ENCODE measurements at regions not wholly inside any gene's neighbourhood (a gene's known extent, or its start where the extent isn't known, plus 50 kb on each side); places are given as distances from the start of the nearest gene placed in this dataset.

DNA sequence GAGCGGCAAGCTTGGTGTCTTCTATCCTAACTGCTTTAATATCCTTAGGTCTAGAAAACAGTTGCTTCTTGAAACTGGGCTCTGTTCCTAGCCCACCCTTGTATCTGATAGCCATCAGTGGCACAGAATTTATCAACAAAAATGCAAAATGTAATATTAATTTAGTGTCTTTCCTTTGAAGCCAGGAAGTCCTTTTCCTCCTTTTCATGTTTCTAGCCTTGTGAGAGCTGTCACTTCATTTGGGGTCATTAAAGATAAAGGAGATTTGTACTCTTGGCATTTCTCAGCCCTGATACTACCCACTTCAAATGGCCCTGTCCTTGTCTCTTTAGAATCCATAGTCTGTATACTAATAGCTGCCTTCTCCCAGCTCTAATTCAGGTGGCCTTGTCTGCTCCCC lies 111.0 kb downstream of the GAS1 start:
- DNase-seq, result no peak

DNA sequence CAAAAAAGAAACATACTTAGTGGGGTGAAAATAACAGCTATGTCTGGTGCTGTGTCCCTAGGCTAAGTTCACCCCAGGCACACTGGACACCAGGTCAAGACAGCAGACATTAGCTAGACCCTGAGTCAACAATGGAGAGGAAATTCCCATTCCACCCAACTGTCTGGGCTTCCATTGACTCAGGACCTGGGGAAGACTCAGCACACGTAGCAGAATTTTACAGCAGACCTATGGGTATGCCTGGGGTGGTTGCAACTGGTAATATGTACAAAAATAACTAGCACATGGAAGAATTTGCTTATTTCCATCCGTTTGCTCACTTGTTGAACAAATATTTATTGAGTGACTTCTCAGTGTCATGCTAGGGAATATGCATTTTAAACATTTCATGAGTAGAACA lies 117.0 kb downstream of the GAS1 start:
- no peak for DNase-seq

DNA sequence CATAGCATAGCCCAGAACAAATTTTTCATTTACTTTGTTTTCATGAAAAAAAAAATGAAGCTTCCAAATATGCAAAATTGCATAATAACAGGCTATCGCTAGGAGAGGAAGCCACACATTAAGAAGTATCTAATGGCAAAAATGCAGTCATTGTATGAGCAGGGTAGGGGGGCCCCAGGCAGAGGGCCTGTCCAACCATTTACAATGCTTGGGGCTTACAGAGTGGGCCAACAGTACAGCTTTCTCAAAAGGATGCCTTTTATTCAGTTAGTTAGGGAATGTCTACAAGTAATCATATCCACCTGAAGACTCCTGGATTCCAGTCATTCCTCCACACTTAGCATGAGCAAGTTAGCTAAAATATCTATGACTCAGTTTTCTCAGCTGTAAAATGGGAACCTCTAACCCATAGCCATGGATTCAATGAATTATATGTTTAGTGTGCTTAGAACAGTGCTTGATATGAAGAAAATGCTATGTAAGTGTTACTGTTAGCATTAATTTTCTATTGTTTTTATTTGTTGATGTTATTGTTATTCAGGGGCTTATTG lies 117.7 kb downstream of the GAS1 start:
- DNase-seq, result no peak

DNA sequence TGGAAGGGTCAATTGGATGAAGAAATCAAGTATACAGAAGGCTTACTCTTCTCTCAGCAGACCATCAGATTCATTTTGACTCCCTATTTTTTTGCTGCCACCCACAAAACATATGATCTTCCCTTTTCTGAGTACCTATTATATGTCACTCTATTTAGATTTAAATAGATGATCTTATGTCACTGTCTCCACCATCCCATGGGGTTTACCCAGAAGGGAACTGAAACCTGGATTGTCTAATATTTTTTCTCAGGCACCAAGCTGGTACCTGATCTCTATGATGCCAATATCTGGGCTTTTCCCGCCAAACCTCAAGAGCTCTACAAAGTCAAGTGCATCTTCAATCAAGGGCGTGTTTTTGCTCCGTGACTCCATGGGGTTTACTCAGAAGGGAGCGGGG lies 118.7 kb downstream of the GAS1 start:
- DNase-seq, result no peak

DNA sequence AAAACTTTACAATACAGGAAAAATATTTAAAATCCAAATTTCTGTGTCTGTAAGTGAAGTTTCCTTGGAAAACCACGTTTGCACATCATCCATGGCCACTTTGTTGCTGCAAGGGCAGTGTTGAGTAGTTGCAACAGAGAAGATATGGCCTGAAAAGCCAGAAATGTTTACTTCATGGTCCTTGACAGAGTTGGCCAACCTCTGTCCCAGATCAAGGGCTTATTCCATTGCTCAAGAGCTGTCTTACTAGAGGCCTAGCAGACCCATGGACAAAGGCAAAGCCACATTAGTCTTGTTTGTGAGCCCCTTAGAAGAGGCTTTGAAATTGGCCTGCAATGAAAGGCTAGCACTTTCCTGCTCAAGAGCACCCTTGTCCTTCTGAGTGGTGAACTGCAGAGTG lies 119.4 kb downstream of the GAS1 start:
- no peak for DNase-seq

DNA sequence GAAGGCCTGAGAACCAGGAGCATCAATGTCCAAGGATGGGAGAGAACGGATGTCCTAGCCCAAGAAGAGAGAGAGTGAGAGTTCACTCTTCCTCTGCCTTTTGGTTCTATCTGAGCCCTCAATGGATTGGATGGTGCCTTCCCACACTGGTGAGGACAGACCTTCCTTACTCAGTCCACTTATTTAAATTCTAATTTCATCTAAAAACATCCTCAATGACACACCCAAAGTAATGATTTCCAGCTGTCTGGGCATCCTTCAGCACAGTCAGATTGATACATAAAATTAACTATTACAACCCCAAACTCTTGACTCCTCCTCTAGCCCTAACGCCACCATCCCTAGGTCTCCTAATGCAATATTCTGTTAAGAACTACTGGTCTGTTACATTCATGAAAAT lies 122.0 kb downstream of the GAS1 start:
- DNase-seq, result no peak

DNA sequence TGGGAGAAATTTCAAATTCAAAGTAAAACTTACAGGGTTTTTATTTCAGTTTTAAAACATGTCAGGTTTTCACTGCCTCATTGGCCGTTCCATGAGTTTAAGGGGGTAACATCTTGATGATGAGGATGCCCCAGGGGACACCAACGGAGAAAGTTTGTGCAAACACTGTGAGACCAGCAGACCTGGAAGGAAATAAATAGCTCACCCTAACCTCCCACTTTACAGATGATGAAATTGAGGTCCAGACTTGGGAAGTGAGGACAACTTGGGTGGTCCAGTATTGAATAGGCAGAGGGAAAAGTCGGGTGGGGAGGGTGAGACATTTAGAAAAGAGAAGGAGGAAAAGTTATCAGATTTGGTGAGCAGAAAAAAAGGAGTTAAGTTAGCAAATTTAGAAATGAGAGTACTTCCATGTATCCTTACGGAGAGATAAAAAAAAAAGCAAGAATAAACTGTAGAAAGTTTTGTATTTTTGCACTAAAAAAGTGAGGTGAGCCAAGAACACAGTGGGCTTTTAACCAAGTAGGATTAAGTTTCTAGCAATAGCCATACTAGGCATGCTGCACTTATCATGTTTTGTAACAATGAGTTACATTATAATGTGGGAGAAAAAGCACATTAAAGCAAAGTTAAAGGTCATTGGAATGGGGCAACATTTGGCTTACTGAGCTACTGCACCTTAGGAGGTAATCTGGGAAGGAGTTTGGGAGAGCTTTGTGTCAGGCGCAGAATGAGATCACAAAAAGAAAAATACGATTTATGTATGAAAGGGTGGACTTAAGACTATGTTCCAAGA lies 125.1 kb downstream of the GAS1 start:
- DNase-seq, result no peak

DNA sequence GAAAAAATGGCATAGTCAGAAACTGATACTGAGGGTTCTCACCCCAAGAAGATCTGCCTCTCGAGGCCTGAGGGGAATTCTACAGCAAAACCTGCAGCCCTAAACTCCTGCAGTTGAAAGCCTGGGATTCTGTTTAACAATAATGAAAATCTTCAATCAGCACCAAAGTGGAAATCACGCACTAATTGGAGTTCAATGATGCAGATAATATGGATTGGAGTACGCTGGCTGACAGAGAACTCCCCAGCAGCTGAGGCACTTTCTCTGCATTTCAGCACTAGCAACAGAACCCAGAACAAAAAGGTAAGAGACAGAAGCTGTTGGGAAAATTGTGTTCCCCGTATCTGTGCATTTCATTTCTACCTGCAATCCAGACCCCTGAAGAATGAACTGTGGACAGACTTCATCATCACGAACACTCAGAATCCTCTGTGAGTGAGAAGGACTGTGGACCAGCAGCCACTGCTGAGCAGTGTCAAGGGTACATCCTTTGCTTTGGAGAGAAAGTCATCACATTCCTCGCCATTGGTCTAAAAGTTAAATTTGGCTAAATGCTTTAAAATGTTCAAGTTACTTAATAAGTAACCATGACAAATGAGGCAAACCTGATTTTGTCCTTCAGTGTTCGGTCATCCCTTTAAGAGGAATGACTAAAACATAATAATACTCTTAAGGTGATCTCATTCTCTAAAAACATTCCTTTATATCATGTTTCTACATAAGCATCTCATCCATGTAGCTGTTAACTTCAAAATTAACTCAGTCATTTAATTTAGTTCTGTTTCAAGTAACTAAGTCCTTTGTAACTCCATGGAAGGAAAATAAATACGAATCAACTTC lies 126.1 kb downstream of the GAS1 start:
- DNase-seq, result no peak

DNA sequence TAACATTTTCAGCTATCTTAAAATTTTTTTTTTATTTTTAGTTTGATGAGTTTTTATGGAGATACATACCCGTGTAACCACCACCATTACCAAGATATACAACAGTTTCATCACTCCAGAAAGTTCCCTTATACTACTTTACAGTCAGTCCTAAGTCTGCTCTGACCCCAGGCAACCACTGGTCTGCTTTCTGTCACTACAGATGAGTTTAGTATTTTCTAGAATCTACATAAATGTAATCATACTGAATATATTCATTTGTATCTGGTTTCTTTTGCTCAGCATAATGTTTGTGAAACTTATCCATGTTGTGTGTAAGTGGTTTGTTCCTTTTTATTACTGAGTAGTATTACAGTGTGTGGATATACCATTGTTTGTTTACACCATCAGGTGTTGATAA lies 127.8 kb downstream of the GAS1 start:
- DNase-seq, result no peak

DNA sequence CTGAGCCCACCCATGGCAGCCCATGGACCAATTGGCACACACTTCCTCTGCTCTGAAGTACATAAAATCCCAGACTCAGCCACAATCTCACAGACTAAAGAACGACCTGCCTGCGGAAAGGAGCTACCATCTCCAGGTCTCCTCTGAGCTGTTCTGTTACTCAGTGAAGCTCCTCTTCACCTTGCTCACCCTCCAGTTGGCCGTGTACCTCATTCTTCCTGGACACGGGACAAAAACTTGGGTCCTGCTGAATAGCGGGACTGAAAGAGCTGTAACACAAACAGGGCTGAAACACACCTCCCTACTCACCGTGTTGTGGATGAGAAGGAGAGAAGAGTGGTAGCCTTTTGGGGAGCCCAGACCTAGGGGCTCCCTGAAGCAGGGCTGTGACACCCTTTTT lies 128.7 kb downstream of the GAS1 start:
- DNase-seq, result no peak

DNA sequence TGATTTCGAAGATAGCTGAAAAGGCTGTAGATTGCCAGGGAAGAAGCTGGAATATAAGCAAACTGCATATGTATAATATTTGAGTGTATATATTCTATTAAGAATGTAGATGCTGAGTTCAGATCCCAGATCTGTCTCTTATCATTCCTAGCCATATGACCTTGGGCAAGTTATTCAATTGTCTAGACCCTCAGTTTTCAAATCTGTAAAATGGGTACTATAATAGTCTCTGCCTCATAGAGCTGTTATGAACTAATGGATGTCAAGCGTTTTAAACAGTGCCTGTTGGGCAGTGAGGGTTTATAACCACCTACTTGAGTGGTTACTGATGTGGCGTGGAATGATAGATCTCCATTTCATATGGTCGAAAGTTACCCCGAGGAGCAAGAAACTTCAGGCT lies 130.4 kb downstream of the GAS1 start:
- no peak for DNase-seq

DNA sequence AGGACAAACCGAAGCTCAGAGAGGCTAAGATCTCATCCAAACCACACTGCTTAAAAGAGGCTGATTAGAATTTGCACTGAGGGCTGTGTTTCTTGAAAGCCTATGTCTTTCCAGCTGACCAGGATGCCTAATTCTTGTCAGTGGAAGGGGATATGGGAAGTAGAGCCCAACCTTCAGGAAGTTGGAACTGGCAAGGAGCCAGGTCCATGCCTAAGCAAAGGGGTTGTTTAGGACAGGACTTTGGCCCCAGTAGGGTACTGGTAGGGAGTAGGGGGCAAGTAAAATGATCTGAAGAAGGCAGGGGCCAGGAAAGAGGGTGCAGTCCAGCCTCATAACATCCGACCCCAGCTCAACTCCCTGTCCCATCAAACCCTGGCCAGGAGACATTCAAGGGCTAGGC lies 130.9 kb downstream of the GAS1 start:
- DNase-seq, result no peak

DNA sequence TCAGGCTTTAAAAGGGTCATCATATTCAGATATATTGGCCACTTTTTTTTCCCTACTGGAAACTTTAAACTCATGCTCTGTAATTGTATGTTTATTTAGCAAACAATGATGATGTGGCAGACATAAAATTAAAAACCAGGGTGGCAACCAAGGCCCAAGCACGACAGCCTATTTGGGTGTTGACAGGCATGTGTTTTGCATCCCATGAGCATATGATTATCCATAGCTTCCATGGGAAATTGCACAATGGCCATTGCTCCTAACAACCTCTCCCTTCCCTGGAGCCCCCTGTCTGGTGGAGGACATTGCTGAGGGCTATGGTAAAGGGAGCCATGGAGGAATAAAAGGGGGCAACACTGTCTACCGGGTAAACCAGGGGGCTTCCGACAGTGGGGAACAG lies 134.7 kb downstream of the GAS1 start:
- DNase-seq, result no peak

DNA sequence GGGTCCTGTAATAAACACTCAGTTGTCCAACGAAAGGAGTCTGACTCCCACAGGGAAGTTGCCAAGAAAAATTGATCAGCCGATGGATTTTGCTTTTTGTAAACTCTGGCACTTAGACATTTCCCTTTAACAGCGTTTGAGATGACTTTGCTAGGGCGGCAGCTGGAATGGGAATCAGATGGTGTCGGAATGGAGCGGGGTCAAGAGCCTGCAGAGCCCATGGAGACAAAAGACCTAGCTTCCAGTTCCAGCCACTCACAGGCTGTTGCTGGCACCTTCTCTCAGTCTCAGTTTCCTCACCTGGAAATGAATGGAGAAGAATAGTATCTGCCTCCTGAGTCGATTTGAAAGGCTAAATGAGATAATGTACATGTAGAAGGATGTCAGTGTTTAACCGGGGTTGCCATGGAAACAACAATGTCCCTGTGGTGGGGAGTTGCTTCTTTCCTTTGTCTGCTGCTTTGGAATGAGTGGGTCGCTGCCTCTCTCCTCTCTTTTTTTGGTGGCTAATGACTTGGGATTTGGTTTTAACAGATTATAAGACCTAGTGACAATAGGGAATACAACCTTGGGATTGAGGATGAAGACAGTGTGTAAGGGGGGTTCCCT lies 137.4 kb downstream of the GAS1 start:
- DNase-seq, result no peak

DNA sequence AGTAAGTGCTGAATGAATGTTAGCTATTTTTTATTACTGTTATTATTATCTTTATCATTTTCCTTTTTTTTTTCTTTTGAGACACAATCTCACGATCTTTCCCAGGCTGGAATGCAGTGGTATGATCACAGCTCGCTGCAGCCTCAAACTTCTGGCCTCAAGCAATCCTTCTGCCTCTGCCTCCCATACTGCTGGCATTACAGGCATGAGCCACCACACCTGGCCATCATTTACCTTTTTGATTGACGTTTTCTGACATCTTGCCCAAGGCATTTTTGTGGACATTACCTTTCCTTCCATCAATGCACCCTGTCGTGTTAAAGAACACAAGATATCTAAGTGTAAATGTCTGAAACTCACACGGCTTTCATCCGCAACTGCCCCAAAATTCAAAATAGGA lies 138.2 kb downstream of the GAS1 start:
- no peak for DNase-seq

DNA sequence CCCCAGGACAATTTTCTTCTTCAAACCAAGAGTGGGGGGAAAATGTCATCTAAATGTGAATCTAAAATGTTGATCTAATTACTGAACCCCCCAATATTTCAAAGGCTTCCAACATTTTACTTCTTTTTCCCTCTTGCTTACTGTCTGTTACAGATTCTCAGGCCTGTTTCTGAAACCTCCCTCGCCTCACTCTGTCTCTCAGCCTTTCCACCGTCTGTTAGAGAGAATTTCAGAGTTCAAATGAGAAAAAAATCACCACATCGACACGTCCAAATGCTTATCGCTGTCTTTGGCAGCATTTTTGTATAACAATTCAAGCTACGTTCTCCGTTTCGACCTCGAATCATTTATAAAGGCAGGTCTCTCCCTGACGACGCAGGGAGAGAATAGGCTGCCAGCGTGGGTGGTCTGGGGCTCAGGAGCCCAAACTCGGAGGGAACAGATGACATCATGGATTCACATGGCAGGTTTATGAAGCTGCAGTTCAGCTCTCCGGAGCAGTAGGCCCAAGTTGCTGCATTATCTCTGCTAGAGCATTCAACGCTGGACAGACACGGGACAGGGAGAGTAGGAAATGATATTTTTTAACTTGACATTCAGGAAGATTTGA lies 139.8 kb downstream of the GAS1 start:
- DNase-seq, result peak in 3 of 56 donors; percentile 1 to 8 (median 1)

DNA sequence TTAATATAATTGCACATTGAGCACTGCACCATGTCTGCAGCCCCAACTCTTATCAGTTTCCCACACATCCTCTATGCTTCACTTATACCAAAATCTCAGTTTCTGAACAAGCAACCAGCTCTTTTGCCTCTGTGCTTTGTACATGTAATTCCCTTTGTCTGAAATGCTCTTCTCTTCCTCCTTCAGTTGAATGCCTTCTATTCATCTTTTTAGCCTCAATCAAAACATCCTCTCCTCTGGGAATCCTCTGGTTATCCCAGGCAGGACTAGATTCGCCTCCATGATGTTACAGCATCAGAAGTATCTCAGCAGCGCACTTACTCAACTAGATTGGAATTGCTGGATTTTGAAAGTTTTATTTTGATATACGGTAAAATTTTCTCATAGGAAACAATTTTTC lies 143.3 kb downstream of the GAS1 start:
- no peak for DNase-seq

DNA sequence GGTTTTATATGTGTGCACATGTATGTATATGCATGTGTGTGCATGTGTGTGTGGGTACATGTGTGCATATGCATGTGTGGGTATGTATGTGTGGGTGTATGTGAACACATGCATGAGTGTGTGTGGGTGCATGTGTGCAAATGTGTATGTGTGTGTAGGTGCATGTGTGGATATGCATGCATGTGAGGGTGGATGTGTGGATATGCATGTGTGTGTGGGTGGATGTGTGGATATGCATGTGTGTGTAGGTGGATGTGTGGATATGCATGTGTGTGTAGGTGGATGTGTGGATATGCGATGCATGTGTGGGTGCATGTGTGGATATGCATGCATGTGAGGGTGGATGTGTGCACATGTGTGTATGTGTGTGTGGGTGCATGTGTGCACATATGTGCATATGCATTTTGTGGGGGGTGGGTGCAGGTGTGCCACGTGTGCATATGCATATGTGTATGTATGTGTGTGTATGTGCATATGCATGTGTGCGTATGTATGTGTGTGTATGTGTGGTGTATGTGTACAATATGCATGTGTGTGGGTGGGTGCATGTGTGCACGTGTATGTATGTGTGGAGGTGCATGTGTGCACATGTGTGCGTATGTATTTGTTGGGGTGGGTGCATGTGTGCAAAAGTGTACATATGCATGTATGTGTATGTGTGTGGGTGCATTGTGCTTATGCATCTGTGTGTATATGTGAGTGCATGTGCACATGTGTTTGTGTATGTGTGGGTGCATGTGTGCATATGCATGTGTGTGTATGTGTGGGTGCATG lies 144.2 kb downstream of the GAS1 start:
- no peak for DNase-seq

DNA sequence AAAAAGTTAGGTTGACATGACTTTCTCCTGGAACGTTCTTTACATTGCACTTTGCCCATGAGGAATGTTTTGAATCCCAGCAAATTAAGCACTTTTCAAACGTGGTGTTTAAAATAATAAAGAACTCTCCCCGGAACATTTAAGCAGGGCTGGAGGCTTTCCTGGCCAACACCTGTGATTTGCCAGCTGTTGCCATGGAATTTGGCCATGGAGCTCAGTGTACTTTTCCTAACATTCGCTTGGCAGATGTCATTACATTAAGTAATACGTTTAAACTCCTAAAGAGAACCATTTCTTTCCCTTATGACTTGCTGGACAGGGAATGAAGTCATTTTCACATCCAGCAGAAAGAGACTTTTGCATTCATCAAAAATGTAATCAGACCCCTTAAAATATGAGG lies 146.1 kb downstream of the GAS1 start:
- DNase-seq, result no peak

DNA sequence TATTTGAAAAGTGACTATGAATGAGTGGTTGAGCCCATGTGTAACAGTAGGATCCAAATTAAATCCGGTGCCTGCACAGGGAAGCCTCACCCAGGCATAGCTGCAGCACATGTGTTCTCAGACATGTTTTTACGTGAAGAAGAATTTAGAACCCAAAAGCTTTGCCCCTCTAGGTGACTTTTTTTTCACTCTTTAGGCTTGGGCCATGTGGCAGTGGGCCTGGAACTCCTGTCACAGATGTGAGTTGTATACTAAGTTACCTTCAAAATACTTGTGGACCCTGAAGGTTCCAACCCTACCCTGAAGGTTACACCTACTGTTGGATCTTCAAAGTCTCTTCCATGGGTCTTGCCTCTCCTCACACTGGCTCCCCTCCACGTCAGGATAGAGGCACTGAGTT lies 146.6 kb downstream of the GAS1 start:
- no peak for DNase-seq

DNA sequence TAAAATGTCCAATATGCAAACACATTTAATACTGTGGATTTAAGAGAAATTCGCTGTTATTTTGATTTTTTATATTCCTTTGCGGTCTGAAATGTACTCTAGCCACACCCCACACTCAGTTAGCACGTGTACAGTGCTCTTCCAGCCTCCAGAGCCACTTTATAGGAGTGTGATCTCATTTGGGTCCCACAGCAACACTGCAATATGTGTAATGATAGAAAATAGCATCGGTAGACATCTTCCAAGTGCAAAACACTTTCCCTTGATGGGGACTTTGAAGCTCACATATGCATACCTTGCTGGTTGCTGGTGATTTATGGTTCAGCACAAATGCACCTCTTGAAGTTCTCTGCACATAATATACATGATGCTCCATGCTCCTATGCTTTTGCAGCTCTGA lies 148.3 kb downstream of the GAS1 start:
- DNase-seq, result no peak

Measured in amygdala (tissue), 56 donors.